ENCODE measurements at regions not wholly inside any gene's neighbourhood (a gene's known extent, or its start where the extent isn't known, plus 50 kb on each side); places are given as distances from the start of the nearest gene placed in this dataset.
"Not testable (repeated sequence)": the region's sequence is repeated elsewhere in the genome, so short reads cannot be mapped to it uniquely, and the experiment has no call there.

DNA sequence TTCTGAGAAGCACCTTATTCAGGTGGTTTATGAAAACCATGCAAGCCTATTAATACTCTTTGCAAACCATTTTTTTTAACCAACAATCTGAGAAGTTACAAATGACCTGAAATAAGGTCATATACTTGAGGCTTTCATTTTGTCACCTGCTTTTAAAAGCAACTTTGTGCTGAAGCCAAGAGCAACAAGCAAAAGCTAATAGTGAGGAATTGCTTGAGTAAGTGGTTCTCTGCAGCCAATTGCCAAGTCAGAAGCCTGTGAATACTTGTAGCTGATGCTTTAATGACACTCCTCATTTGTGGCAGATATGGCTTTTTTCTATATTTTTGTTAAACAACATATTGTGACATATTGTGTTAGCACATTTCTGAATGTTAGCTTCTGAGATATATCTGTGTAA, 126.7 kb upstream of the ZNF608 start:
- no peak for DNase-seq

DNA sequence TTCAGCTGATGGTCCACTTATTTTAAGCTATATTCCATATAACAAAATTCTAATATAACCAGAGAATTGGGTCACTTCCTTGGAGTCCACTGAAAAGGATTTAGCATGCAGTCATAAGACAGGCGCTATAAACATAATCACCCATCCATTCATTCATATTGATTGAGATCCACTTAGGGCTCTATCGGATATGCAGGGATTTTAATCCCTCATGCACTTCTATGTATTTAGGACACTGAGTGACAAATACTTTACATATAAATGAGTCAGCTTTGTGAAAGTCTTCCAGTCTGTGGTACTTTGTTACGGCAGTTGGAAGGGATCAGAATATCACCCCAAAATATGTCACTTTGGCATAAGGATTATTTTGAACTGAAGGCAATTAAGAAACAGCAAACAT, 127.3 kb upstream of the ZNF608 start:
- no peak for DNase-seq

DNA sequence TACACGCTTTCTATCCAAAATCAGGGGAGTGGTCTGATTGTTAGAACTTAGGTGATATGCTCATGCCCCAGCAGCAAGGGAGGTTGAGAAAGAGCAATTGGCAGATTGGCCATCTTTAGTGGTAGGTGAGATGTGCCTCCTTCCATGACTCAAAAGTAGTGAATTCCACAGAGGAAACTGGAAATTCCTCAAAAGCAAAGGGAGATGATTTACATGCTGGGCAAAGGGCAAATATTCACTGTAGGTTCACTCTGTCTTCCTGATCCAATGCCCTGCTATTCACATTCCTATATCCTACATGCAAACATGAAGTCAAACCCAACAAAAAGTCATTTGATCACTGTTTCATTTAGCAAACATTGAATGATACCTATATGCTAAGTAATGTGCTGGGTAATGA, 130.1 kb upstream of the ZNF608 start:
- DNase-seq = no peak

DNA sequence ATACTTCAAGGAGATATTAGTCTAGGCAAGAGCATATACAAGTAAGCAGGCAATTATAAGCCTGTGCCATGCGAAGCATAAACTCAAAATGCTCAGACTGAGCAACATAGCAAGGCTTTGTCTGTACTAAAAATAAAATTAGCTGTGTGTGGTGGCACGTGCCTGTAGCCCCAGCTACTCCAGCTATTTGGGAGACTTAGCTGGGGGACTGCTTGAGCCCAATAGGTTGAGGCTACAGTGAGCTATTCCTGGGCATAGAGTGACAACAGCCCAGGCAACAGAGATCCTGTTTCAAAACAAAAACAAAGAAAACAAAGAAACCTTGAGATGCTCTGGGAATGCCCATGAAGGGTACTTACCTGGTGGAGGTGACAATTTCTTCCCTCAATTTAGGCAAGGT, 130.5 kb upstream of the ZNF608 start:
- no peak for DNase-seq

DNA sequence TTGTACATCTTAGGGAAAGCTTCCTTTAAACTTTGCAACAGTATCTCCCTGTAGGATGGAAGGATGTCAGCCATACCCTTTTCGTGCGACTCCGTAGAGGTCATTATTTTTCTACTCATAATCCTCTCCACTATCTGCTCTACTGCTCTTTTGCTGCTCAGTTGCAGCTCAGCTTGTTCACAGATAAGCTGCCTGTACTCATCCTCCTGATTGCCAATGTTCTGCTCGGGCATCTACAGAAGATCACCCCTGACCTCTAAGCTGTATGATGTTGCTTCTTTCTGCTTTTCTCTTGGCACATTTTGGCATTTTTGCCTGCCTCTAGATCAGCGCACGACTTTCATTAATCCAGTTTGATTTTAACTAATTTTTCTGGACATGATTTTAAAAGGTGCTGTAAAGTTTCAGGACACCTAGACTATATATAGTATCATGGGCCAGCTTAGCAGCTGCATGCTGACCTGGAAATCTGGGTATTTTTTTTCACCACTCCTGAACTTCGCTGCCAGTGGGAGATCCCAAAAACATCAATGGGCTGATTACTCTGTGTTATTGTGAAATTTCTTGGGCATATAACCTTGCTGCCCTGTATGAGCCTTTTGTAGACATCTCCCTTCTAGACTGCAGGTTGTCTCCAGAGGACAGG, 131.2 kb upstream of the ZNF608 start:
- no peak for DNase-seq

DNA sequence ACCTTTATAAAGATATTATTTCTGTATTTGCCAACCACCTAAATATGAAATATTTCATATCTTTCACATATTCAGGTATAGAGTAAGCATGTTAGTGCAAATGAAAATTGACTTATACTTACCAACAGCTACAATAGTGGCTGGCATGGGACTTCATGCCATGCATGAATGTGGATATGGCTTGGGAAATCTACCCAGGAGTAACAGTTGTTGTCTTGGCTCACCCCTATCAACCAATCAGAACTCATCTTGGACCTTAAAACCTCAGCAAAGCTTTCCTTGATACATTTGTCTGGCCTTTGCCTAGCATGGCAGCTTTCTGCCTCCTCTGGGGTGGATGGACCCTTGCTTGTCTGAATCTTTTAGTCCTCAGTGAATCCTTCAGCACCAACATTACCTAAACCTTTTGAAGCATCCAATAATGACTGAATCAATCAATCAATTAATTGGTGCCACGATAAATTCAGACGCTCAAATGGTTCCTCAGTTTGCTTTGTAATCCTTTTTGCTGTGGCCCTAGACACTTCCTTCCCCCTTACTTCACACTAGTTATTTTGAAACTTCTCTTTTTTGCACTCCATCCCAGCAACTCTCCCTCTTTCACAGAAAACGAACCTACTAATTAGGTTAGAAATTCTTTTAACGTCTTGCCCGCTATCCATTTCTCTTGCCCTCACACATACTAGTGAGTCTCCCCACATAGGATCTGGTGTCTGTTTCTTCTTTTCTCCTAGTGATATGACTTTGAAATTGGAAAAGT, 132.3 kb upstream of the ZNF608 start:
- DNase-seq = no peak

DNA sequence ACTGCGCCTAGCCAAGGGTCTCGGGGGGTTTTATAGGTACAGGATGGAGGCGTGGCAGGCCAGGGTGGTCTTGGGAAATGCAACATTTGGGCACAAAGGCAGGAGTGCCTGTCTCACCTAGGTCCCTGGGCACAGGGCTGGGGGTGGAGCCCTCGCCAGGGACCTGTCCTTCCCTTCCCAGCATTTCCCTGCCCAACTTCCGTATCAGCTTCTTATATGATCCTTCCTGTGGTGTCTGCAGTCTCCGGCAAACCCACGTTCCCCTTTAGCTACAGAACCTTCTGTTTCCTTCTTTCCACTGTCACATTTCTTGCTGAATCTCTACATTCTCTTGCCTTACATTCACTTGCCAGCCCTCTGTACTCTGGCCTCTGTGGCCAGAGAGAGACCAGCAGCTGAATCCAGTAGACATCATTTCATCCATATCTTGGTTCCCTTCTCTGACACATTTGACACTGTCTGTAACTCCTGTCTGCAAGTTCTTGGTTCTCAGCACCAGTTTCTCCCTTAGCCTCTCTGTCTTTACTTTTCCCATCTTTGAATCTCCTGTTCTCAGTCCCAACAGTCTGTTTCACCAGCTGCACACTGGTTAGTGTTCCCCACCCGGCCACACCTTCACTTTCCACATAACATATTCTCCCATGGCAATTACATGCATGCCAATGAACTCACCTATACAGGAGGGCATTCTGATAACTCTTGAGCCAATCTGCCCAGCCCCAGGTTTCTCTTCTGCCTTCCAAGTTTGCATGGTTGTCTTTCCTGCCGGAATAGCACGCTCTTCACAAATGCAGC, 134.7 kb upstream of the ZNF608 start:
- DNase-seq = no peak

DNA sequence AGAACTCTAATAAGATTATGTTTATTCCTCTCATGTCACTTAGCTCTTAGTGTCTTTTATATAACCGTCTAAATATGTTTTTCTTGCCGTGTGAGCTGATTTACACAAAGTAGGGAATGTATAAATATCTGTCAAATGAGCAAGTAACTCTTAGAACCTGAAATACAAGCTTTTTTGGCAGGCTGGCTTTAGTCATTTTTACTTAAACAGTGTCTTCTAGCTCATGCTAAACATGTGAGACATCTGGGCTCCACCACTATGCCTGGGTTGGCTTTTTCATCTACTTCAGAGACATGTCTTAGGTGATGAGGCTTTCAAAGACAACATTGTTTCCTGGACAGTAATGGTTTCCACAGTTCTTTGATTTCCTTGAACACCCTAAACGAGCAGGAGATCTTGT, 137.2 kb upstream of the ZNF608 start:
- DNase-seq = no peak

DNA sequence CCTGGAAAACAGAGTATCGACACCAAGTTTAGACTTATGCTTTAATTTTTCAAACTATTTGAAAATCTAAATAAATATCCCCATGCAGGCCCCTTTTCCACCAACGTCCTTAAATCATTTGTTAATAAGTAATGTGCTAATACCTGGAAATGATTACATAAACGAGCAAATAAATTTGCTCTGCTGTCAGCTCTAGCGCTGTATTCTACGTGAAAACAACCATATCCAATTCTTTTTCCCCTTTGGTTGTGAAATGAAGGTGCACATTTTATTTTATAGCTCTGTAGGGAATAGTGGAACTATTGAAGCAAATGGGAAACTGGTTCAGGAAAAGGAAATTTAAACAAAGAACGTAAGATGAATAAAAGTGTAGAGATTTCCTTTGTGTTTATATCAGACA, 137.7 kb upstream of the ZNF608 start:
- DNase-seq = no peak

DNA sequence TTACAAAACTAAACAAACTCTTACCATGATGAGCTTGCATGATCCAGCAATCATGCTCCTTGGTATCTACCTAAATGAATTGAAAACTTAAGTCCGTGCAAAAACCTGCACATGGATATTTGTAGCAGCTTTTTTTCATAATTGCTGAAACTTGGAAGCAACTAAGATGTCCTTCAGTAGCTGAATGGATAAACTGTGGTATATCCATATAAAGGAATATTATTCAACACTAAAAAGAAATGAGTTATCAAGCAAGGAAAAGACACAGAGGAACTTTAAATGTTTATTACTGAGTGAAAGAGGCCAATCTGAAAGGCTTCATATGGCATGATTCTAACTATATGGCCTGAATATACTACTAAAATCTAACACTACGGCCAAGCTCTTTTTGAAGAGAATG, 139.1 kb upstream of the ZNF608 start:
- DNase-seq = no peak

DNA sequence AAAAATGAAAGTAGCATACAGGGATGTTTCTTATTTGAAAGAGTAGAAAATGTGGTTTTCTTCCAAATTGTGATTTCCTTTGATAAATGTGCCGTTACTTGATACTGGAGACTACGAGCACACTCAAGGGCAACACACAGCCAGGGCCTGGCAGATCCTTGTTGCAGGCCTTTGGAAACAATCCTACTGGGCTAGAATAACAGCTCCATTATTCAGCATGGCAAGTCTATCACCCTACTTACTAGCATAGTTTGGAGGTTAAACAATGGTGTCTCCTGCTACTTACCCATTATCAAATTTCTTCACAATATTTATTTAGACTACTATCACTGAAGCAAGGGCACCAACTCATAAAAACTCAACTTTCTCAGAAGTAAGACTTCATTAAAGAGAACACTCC, 140.8 kb upstream of the ZNF608 start:
- no peak for DNase-seq

DNA sequence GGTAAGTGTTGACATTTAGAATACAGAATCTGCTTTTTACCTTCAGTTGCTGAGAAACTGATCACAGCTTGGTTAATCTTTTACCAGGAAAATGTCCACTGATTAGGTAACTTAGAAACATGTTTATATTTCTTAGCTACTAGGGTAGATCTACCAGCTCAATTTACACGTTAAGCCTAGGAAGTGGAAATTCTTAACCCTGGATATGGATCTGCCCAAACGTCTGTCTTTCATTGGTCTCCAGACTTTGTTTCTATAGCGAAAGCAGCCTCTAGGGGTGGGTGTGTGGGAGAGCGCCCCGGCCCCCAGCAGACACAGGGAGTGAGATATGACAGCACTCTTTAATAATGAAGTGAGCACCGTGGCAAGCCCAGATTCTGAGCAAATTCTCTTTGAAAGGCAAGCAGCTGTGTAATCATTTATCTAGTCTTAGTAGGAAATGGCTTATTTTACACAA, 141.6 kb upstream of the ZNF608 start:
- no peak for DNase-seq

DNA sequence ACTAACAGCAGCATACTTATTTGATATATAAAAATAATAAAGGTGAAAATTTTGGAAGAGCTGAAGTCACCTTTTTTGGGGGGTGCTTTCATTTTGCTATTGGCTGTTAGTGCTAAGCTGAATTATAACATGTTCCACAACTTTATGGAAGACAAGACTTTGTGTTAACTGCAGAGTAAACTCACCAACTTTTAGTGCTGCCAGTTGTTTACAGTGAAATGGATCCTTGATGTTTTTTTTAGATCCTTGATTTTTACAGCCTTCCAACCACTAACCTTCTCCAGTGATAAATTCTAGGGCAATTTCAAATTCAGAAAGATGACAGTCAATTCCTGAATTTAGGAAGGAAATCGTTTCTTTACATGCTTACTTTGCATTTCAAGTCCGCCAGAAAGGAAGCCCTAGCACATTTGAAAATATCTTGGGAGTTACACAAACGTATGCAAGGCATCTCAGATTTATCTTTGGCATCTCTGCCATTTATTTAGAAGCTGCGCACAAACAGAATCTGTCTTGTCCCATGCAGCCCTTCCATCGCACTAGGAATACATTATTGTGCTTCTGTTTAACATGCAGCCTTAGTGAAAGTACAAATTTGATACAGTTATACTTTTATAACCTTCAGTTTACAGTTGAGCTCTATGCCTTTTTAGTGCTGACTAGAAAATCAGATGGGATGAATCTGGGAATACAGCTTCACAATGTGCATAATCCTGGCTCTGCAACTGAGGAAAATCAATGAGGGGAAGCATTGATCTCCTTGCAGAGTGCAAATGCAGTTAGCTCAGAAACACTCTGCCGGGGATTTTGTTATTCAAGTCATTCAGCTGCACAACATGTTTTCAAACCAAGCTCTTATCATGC, 142.4 kb upstream of the ZNF608 start:
- no peak for DNase-seq

DNA sequence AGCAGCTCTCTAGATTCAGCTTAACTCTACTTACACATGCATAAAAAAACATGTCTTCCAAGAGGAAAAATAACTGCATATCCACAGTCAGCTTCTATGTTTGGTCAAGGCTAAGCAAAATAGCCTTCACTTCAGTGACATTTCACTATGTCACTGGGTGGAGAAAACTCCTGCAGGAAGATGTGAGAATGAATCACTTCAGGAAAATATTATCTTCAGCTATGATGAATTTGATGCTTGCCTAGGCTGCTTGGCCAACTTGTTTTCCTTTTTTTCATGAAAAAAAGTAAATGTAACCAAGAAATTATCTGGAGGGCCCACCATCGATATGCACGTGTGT, 143.0 kb upstream of the ZNF608 start:
- DNase-seq = no peak

DNA sequence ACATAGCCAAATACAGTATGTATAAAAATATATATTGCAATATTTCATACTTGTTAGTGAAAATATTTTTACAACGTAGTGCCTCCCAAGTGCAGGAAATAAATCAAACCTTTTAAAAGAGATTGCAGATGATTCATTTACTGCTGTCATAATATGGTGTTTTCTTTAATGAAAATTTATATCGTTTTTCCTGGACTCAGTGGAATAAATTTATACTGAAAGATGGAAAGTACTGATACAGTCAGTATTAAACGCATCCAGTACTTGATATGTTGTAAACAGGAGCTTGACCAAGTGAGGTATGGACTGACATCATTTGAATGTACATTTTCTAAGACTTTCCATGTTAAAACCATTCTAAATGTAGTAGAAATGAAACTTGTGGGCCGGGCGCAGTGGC, 143.4 kb upstream of the ZNF608 start:
- DNase-seq = no peak

DNA sequence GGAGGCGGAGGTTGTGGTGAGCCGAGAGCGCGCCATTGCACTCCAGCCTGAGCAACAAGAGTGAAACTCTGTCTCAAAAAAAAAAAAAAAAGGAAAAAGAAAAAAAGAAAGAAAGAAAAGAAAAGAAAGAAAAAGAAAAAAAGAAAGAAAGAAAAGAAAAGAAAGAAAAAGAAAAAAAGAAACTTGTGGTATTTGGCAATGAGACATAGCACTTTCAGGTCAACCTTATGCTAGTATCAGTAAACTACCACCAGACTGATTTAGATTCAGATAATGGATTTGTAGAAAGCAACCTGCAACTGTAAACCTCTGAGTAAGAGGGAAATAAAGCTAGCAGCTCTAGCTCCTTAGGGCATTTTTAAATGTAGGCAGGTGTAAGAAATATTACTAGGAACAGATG, 144.0 kb upstream of the ZNF608 start:
- DNase-seq = not testable (repeated sequence)

DNA sequence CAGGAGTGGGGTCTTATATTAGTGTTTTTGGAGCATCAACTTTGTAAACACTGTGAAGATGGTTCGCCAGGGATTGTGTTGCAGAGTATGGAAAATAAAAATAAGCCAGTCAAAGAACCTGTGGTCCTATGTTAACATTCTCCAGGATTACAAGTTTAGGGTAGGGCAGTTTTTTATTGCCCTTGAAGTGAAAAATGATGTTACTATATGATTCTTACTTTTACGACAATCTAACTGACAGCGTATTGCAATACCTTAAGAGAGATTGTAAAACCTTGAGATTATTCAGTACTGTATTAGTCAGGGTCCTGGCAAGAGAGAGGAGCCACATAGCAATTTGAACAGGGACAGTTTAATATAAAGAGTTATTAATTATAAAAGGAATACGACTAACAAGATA, 144.7 kb upstream of the ZNF608 start:
- no peak for DNase-seq

DNA sequence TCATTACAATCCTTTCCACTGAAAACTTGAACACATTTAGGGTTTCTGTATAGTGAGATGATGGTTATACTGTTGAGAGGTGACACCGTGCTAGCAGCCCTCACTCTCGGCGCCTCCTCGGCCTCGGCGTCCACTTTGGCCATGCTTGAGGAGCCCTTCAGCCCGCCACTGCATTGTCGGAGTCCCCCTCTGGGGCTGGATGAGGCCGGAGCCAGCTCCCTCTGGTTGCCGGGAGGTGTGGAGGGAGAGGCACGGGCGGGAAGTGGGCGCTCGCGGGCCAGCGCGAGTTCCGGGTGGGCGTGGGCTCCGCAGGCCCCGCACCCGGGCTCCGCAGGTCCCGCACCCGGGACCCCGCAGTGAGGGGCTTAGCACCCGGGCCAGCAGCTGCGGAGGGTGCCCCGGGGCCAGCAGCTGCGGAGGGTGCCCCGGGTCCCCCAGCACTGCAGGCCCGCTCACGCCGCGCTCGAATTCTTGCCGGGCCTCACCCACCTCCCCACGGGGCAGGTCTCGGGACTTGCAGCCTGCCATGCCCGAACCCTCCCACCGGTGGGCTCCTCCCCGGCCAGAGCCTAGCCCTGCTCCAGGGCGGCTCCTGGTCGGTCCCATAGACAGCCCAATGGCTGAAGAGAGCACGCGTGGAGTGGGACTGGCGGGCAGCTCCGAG, 145.9 kb upstream of the ZNF608 start:
- no peak for DNase-seq

DNA sequence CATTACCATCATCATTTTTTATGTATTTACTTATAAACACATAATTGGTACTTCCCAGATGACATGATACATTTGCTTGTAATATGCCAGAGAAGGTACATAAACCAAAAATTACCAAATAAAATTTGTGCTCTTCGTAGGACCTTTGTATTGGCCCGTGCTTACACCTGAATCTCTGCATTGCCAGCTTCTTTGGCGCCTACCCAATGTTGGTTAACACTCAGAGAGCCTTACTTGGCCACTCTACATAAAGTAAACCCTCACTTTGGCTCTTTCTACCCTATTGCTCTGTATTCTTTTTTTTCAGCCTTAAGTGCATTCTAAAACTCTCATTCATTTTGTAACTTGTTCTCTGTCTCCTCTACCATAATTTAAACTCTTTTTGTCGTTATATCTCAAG, 148.1 kb upstream of the ZNF608 start:
- no peak for DNase-seq

DNA sequence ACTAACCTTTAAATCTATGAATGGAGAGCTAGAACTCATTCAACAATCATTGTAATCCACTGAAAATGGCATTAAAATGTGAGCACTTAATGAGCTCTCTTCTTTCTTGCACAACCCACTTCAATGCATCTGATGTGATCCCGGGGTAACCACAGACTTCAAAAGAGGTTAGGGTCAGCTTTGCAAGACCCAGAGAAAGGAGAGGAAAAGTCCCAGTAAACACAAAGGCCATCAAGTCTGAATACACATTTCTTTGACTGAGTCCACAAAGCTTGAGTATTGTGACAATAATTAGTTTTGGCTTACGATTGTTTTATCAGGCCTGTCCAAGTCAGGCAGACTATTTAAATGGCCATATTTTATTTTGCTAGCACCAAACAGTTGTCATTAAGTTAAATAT, 148.8 kb upstream of the ZNF608 start:
- no peak for DNase-seq

DNA sequence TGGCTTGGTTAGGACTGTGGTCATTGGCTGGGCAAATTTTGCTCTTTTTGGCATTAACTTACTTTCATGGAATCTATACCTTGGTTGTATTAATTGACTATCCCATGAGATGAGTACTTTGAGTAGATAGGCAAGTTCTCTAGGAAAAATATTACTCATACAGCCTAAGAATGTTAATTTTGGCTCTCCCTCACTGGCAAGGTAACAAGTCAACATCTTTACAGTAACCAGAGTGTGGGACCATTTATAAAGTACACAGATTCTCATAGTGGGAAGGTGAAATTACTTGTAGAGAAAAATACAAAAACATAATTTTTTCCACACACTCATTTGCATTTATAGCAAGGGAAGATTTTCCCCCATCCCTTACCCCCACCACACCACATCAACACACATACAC, 154.6 kb upstream of the ZNF608 start:
- DNase-seq = no peak

DNA sequence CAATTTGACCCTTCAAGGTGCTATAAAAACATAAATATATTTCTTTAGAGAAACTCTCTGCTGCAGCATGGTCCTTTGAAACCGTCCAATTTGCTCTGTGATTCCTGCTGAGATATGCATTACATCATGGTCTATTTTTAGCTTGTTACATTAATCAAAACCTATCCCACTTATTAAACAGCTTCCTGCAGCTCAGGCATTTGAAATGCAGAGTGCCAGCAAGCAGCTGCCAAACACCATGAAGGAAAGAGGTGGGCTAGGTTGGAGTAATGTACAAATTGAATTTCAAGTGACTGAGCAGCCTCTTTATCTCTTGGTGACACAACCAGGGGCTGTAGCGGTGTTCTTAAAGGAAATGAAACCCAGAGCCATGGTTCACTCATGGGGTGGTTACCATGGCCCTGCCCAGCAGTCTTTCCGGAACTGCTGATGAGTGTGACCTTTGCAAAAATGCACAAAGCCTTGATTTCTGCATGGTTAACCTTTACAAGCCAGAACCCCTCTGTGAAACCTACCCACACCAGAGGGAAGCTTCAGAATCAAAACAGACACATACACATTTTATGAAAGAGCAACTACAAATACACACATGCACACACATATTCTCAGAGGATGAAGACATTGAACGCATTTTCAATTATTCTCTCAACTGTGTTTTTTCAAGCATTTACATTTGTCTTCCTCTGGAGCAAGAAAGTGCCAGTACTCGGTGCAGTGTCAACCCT, 155.8 kb upstream of the ZNF608 start:
- no peak for DNase-seq

Measured in effector CD4-positive, alpha-beta T cell (primary cell).